NCI-H1417 treated with DMSO at 0.1 percent for 48 hours (cell line): ENCODE measurements at regions not wholly inside any gene's neighbourhood (a gene's known extent, or its start where the extent isn't known, plus 50 kb on each side); places are given as distances from the start of the nearest gene placed in this dataset.

Source experiments
- DNase-seq: peaks from one replicate; lab custom pipeline; 2025; lab: John Stamatoyannopoulos, UW

DNA sequence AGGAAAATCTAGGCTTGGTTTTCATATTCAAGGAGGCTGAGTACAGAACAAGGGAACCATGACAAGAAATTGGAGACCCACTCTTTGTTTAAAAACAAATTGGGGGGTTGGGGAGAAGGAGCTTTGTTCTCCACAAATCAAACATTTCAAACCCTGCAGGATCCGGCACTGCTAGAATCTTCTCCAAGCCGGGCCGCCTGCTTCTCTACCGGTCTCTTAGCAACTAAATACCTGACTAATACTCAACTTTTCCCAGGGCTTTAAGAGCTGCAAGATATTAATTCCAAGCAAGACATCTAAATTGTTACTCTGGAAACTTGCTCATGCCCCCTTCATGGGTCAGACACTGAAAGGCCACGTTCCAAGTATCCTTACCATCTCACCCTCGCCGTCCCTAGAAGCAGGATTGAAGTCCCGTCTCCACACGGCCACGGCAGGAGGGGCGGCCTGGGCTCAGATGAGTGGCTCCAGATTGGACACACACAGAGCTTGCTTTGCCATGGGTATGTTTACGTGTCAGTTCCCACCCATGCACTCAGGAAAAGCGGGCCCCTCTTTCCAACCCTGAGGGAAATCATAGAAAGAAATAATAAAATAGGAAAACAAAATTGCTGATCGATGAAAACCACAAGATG, 126.4 kb upstream of the CDH4 start:
- no peak for DNase-seq

GRCh38 chr20:61126369-61127195, 125.5 kb upstream of the CDH4 start:
- no peak for DNase-seq

DNA sequence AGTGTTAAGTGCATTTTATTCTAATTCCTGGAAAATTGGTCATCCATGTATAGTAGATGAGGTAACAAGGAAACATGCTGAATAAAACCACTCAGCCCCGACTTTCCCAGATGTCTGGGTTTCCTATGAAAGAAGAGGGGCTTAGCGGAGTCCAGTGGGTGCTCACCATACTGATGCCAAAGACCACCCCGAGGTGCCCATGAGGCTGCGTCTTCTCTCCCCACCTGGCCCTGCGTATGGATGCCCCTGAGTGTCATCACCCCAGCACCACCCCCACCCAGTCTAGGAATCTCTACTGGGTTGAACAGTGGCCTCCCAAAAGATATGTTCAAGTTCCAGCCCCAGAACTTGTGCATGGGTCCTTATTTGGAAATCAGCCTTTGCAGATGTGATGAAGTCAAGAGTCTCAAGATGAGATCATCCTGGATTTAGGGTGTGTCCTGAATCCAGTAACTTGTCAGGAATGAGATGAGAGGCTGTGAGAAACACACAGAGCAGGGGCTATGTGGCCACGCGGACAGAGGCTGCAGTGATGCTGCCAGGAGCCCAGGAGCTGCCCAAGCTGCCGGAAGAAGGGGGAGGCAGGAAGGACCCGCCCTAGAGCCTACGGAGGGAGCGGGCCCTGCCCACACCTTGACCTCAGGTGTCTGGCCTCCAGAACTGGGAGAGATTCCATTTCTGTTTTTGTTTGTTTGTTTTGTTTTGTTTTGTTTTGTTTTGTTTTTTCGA, 124.6 kb upstream of the CDH4 start:
- no peak for DNase-seq

- no peak for DNase-seq
Observed at GRCh38 chr20:61128701-61129269, 123.3 kb upstream of the CDH4 start.

- no peak for DNase-seq
Observed at GRCh38 chr20:61129311-61129710, 122.8 kb upstream of the CDH4 start.

GRCh38 chr20:61130156-61130555, 121.9 kb upstream of the CDH4 start:
- no peak for DNase-seq

DNA sequence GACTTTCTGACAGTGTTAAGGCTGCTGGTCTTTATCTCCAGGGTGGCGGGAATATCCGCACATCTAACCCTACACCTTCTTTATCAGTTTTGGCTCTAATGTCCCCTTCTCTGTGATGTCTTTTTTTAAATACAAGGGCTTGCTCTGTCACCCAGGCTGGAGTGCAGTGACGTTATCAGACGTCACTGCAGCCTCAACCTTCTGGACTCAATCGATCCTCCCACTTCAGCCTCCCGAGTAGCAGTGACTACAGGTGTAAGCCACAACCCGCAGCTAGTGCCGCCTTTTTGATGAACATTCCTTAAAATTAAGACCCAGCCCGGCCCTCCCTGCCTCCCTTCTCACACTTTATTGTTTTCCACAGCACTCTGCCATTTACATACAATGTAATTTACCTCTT, 120.1 kb upstream of the CDH4 start:
- no peak for DNase-seq

- no peak for DNase-seq
Observed at GRCh38 chr20:61133611-61134010, 118.5 kb upstream of the CDH4 start.

DNA sequence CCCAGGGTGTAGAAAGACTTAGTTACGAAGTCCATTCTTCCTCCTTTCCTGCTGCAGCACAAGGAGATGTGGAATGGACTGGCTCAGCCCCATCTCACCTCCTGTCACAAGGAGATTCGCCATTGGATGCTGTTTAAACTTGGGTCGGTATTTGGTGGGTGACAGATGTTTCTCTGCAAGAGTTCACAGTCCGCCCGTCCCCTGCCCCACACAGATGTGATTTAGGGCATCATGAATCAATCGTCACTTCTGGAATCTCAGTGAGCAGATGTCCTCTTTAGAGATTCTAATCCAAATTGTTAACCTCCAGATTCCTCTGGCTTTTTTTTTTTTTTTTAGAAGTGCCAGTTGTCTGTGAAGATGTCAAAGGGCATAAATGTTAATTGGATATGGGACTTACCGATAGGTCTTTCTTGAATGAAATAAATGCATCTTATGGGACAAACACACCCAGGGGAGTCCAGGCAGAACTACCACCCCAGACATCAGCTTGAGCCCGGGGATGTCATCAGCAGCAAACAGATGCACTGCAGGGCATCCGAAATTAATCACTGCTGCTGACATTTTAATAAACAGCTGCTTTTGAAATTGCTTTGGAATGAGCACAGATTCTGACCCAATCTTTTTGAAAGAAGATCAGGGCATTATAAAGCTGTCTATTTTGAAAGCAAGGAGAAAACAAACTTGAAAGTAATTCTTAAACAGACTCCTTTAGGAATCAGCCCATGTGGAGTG, 117.6 kb upstream of the CDH4 start:
- no peak for DNase-seq

- DNase-seq, result no peak
Observed at GRCh38 chr20:61135266-61135665, 116.8 kb upstream of the CDH4 start.

- no peak for DNase-seq
Observed at GRCh38 chr20:61135968-61136367, 116.1 kb upstream of the CDH4 start.

DNA sequence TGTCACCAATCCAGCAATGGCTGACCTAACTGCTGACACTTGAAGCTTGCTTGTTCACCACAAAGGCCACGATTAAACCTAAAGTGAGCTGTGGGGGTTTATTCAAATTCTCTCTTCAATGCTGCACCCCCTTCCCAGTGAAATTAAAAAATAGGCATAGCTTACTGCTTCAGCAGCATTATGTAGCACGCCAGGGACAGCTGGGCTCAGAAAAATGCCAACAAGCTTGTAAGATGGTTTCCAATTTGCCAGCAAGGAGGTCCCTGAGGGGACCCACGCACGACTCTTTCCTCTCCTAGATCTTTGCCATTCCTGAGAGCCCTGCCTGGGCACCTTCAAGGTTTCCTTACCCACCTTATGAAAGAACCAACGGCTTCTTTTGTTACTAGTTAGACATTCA, 113.5 kb upstream of the CDH4 start:
- DNase-seq, result no peak

DNA sequence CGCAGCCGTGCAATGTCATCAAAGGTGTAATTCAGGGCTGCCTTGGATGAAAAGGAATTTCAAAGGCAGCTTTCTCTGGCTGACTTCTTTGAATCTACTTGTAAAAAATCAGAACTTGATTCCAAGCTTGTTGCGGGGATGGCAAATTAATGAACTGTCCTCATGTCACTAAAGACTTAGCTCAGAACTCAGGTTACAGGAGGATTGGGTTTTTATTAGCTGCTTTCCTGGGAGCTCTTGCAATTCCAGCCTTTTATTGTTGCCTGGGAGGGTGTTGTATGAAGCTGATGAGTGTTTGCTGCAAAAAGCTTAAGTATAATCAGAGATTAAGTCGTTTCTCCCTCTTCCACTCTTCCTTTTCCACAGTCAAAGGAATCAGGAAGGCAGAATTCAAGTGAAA, 113.0 kb upstream of the CDH4 start:
- no peak for DNase-seq

GRCh38 chr20:61140576-61140975, 111.5 kb upstream of the CDH4 start:
- no peak for DNase-seq

DNA sequence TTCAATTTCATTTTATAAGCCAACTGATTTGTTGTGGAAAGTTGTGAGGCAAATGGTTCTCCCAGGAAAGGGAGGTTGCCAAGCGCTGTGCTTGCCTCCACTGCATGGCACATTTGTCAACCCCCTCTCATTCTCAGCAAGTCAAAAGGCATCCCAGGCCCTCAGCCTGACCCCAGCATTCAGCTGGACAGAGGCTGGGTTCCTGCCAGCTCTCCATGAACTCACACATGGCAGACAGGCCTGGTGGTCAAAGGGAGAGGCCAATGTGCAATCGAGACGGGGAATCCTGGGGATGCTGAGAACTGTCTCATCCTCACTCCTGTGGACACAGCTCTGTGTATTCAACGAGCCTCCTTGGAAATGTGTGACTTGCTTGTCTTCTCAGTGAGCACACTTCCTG, 106.0 kb upstream of the CDH4 start:
- no peak for DNase-seq

GRCh38 chr20:61149636-61150035, 102.4 kb upstream of the CDH4 start:
- no peak for DNase-seq

GRCh38 chr20:61157301-61157700, 94.8 kb upstream of the CDH4 start:
- no peak for DNase-seq

- DNase-seq, result no peak
Observed at GRCh38 chr20:61159957-61160686, 91.9 kb upstream of the CDH4 start.

DNA sequence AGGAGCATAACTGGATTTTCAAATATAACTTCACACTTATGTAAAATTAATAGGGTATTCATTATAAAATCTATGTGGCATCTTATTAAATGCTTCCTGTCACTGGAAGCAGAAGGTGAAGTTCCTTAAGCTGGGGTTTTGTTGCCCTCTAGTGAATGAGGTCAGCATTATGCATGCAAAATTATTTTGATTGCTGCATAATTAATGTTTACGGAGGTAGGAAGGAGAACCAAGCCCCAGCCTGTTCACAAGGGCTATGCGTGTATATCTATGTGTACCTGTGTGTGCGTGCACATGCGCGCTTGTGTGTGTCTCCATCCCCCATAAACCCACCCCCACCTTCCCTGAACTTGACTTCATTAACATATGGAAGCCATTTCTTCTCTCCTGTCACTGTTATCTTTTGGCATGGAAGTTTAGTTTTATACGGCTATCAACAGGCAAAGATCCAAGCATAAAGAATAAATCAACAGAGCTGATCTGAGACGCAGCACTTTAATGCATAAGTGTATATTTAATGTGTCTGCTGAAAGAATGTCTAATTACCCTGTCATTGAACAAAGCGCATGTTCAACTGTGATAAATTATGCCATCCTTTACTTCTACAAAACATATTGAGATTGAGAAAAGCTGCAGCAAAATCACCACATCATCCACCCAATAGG, 90.2 kb upstream of the CDH4 start:
- DNase-seq, result peak; percentile 40

GRCh38 chr20:61162451-61162850, 89.6 kb upstream of the CDH4 start:
- peak; percentile 52 for DNase-seq

DNA sequence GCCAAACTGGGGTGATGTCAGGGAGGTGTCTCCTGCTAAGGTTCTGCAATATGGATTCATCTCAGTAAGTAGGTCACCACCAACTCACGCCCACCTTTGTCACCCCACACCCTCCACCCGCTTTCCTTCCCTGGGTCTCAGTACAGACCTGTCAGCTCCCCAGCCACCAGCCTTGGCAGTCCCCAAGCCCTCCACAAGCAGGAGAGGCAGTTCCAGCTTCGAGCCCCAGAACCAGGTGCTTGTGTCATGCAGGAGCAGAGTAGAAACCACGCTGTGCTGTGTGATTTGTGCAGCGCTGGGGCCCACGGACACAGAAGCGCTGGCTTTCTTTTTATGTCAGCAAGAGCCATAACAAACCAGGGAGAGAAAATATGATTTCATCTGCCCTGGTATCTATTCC, 89.0 kb upstream of the CDH4 start:
- no peak for DNase-seq
